H1 (cell line): ENCODE measurements at regions not wholly inside any gene's neighbourhood (a gene's known extent, or its start where the extent isn't known, plus 50 kb on each side); places are given as distances from the start of the nearest gene placed in this dataset.

Experiments used
- CREB1 ChIP-seq: IDR thresholded peaks from 2 replicates; pipeline ENCODE4 v1.6.1; 2012; ENCODE audit warnings: inconsistent platforms
- TAF1 ChIP-seq: IDR thresholded peaks from 2 replicates; pipeline ENCODE4 v1.6.1; 2011; ENCODE audit warnings: mild to moderate bottlenecking, low read depth, low read length
- TAF7 ChIP-seq: optimal IDR thresholded peaks from 2 replicates; pipeline ENCODE3; 2011; ENCODE audit warnings: low read depth, mild to moderate bottlenecking, inconsistent platforms, low read length, moderate library complexity, borderline replicate concordance

- no peak for TF ChIP-seq TAF7
- no peak for TF ChIP-seq CREB1
- no peak for TF ChIP-seq TAF1
Measured at GRCh38 chr2:187003611-187004010, 154.6 kb upstream of the ZSWIM2 start (continued).
